OCI-LY7 (cell line): ENCODE measurements at regions not wholly inside any gene's neighbourhood (a gene's known extent, or its start where the extent isn't known, plus 50 kb on each side); places are given as distances from the start of the nearest gene placed in this dataset.

Experiments used
- BruUV-seq: library from RNA; stranded (reverse); fragments of 400-500 nt; replicated peaks from 2 replicates; lab custom pipeline; 2021; lab: Mats Ljungman, UMichigan
- CTCF ChIA-PET: fragments of 300-600 bp; sonication (Branson Sonifier 250); formaldehyde crosslinking; loops from one replicate; lab custom pipeline; 2022; ENCODE audit warnings: antibody characterized with exemption; ENCODE audit not compliant: unreplicated experiment; lab: Charles Lee
- POLR2A ChIA-PET: fragments of 300-600 bp; sonication (Branson Sonifier 250); formaldehyde crosslinking; loops from one replicate; lab custom pipeline; 2022; ENCODE audit warnings: antibody characterized with exemption; lab: Charles Lee
- DNase-seq: peaks from one replicate; pipeline ENCODE4 v3.0.0-alpha.2; 2015; ENCODE audit warnings: low spot score
- H2AFZ ChIP-seq: fragments of 200-600 bp; sonication (generic), shearing (Covaris generic); 2 replicates; pipeline ENCODE4 v1.6.1; 2014; ENCODE audit warnings: mild to moderate bottlenecking, antibody characterized with exemption, low read length, moderate library complexity
- H3K27ac ChIP-seq: fragments of 200-600 bp; sonication (generic); 2 replicates; pipeline ENCODE4 v1.5.1; 2014; ENCODE audit warnings: mixed run types, low read depth, mild to moderate bottlenecking, moderate library complexity, low read length, inconsistent platforms; ENCODE audit not compliant: poor library complexity, severe bottlenecking
- H3K36me3 ChIP-seq: fragments of 200-600 bp; sonication (generic); 2 replicates; pipeline ENCODE4 v1.6.1; 2014; ENCODE audit warnings: mild to moderate bottlenecking, antibody characterized with exemption, low read length, moderate library complexity, mixed read lengths; ENCODE audit not compliant: insufficient read depth
- H3K4me1 ChIP-seq: fragments of 200-600 bp; sonication (generic); 2 replicates; pipeline ENCODE4 v1.5.1; 2014; ENCODE audit warnings: mild to moderate bottlenecking, low read length; ENCODE audit not compliant: insufficient read depth, poor library complexity, severe bottlenecking
- H3K4me2 ChIP-seq: fragments of 200-600 bp; sonication (generic); 2 replicates; pipeline ENCODE4 v1.6.1; 2014; ENCODE audit warnings: mild to moderate bottlenecking, low read length
- H3K4me3 ChIP-seq: fragments of 200-600 bp; sonication (generic); 2 replicates; pipeline ENCODE4 v1.5.1; 2014; ENCODE audit warnings: mild to moderate bottlenecking, low read depth, low read length; ENCODE audit not compliant: poor library complexity, severe bottlenecking
- H3K79me2 ChIP-seq: fragments of 200-600 bp; sonication (generic); 2 replicates; pipeline ENCODE4 v1.6.1; 2016; ENCODE audit warnings: low read depth, mild to moderate bottlenecking, low read length, moderate library complexity, mixed read lengths; ENCODE audit not compliant: insufficient read depth
- H3K9me2 ChIP-seq: fragments of 200-600 bp; sonication (generic); 2 replicates; pipeline ENCODE4 v1.6.1; 2016; ENCODE audit warnings: mild to moderate bottlenecking, low read length, mixed read lengths; ENCODE audit not compliant: insufficient read depth
- H3K9me3 ChIP-seq: fragments of 200-600 bp; sonication (generic); 2 replicates; pipeline ENCODE4 v1.6.1; 2014; ENCODE audit warnings: mild to moderate bottlenecking, mixed run types, low read length, mixed read lengths
- H4K20me1 ChIP-seq: fragments of 200-600 bp; sonication (generic); 2 replicates; pipeline ENCODE4 v1.6.1; 2014; ENCODE audit warnings: mild to moderate bottlenecking, antibody characterized with exemption, low read length, moderate library complexity, mixed read lengths; ENCODE audit not compliant: insufficient read depth
- EZH2phosphoT487 ChIP-seq: fragments of 200-600 bp; sonication (generic); IDR thresholded peaks from 2 replicates; pipeline ENCODE4 v1.6.1; 2018; ENCODE audit warnings: low read depth, borderline replicate concordance, mild to moderate bottlenecking, mixed run types, antibody characterized with exemption, low read length, moderate library complexity, mixed read lengths
- intact Hi-C: fragments of 100-400 bp; cut with micrococcal nuclease; formaldehyde crosslinking; loops from one replicate; pipeline ENCODE4 v1.10.0; 2022; ENCODE audit not compliant: unreplicated experiment
- TF ChIP-seq, protein P1 (sequence below): fragments of 200-600 bp; sonication (generic); conservative IDR thresholded peaks from 2 replicates; pipeline ENCODE4 v1.5.1; 2014; ENCODE audit warnings: mild to moderate bottlenecking, antibody characterized with exemption, low read length, moderate library complexity, mixed read lengths

DNA sequence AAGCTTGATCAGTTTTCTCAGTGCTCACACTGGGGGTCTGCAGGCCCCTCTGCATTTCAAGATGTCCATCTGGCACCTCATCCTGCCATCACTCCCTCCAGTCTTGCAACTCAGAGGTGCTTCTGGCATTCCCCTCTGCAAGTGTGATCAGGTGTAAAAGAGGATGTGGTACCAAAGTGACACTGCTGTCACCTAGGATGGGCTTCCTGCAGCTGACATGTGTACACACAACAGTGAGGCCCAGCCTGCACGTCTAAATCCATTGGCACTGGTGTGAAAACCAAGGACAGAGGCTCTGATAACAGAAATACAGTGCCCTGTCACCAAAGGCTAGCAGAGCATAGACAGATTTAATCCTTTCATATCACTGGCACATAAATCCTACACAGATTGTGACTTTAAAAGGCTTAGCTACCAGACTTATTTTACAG is 162.5 kb upstream of the CELF2 start:
- Histone ChIP-seq H3K9me2 (no peaks in the 10 kb centered on the region), H4K20me1 (no peaks in the 10 kb centered on the region), H2AFZ (no peak overlapping the region), H3K9me3 (no peaks in the 10 kb centered on the region), H3K27ac (no peak overlapping the region), H3K4me2 (no peak overlapping the region), H3K36me3 (no peaks in the 10 kb centered on the region), H3K79me2 (no peaks in the 10 kb centered on the region), H3K4me3 (no peak overlapping the region), H3K4me1 (no peaks in the 10 kb centered on the region)
- ChIA-PET POLR2A (no interaction called here), CTCF (no interaction called here)
- DNase-seq: no peak
- intact Hi-C loops: no loop called here
- no TSS peak for BruUV-seq
- TF ChIP-seq, protein P1, sequence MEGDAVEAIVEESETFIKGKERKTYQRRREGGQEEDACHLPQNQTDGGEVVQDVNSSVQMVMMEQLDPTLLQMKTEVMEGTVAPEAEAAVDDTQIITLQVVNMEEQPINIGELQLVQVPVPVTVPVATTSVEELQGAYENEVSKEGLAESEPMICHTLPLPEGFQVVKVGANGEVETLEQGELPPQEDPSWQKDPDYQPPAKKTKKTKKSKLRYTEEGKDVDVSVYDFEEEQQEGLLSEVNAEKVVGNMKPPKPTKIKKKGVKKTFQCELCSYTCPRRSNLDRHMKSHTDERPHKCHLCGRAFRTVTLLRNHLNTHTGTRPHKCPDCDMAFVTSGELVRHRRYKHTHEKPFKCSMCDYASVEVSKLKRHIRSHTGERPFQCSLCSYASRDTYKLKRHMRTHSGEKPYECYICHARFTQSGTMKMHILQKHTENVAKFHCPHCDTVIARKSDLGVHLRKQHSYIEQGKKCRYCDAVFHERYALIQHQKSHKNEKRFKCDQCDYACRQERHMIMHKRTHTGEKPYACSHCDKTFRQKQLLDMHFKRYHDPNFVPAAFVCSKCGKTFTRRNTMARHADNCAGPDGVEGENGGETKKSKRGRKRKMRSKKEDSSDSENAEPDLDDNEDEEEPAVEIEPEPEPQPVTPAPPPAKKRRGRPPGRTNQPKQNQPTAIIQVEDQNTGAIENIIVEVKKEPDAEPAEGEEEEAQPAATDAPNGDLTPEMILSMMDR: no peak
- no peak for TF ChIP-seq EZH2phosphoT487

DNA sequence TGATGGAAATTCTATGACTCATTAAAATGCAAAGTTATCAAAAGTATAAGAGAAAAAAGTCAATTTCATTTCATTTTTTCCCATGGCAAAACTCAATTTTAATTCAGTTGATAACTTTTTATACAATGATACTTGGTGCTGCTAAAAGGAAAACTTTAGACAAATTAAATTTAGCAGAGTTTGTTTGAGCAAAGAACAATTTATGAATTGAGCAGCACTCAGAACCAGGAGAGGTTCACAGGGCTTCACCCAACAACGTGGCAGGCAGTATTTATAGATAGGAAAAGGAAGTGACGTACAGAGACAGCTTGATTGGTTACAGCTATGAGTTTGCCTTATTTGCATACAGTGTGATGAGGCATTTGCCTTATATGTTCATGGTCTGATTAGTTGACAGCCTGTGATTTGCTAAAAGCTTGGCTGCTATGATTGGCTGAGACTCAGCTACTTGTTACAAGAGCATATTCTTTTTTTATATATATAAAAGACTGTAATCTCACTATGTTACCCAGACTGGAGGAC is 157.2 kb upstream of the CELF2 start:
- Histone ChIP-seq H2AFZ (no peak overlapping the region), H4K20me1 (no peaks in the 10 kb centered on the region), H3K9me3 (no peaks in the 10 kb centered on the region), H3K4me3 (no peak overlapping the region), H3K4me2 (no peak overlapping the region), H3K79me2 (no peaks in the 10 kb centered on the region), H3K36me3 (no peaks in the 10 kb centered on the region), H3K9me2 (no peaks in the 10 kb centered on the region), H3K27ac (no peak overlapping the region), H3K4me1 (no peaks in the 10 kb centered on the region)
- no peak for TF ChIP-seq EZH2phosphoT487
- TF ChIP-seq, protein P1: no peak
- intact Hi-C loops: no loop called here
- ChIA-PET CTCF (no interaction called here), POLR2A (no interaction called here)
- no peak for DNase-seq
- BruUV-seq: no TSS peak

DNA sequence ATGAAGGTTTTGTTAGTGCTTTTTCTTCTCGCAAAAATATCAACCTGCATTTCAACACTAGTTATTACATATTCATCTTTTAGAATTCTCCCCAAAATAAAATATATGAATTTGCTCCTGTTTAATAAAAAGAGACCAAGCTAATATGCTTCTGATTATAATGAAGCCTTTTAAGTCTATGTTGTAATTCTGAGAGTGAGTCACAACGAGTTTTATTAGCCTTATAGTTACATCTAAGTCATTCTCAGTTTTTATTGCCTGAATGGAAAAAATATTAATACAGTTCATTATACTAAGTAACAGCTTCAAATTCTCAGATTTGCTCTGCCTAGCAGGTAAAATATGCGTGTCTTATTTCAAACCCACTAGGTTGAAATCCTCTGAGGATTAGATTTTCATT is 152.4 kb upstream of the CELF2 start:
- ChIA-PET POLR2A (no interaction called here), CTCF (no interaction called here)
- intact Hi-C loops: no loop called here
- Histone ChIP-seq H3K27ac (no peak overlapping the region), H3K4me1 (no peaks in the 10 kb centered on the region), H3K9me2 (no peaks in the 10 kb centered on the region), H2AFZ (no peak overlapping the region), H3K36me3 (no peaks in the 10 kb centered on the region), H3K4me3 (no peak overlapping the region), H3K4me2 (no peak overlapping the region), H4K20me1 (no peaks in the 10 kb centered on the region), H3K79me2 (no peaks in the 10 kb centered on the region), H3K9me3 (no peaks in the 10 kb centered on the region)
- BruUV-seq: no TSS peak
- DNase-seq: no peak
- TF ChIP-seq, protein P1: no peak
- no peak for TF ChIP-seq EZH2phosphoT487
